ENCODE measurements at regions not wholly inside any gene's neighbourhood (a gene's known extent, or its start where the extent isn't known, plus 50 kb on each side); places are given as distances from the start of the nearest gene placed in this dataset.

DNA sequence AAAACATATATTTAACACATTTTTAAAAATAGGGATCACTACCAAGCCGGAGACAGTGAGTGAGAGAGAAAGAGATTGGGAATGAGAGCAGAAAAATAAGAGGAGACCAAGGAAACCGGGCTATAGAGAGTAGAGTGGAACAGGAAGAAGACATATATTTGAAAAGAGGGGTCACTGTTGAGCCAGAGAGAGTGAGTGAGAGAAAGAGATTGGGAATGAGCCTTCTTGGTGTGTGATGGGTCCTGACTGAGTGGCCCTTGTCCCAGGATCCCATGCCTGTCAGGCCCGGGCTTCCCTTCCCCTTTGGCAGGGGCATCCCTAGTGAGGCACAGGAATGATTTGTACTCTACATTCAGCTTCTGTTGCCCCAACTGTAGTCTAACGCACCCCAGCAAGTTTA, 646.6 kb downstream of the NTRK3 start:
- Mint-ChIP-seq H3K27ac (no peak overlapping the region), H3K36me3 (no peaks in the 10 kb centered on the region), H3K27me3 (ENCODE audit: insufficient read depth, low read depth) (peaks cover 4% of the 10 kb centered on the region), H3K9me3 (no peaks in the 10 kb centered on the region), H3K4me1 (peaks cover 17% of the 10 kb centered on the region), H3K4me3 (no peak overlapping the region)
- DNase-seq (ENCODE audit: low spot score), result no peak
- no peaks in the 10 kb centered on the region for H3K36me3 ChIP-seq
- no peak overlapping the region for H3K9ac ChIP-seq
- no peaks in the 10 kb centered on the region for H3K9me3 ChIP-seq (ENCODE audit: low read depth)
- H3K4me1 ChIP-seq, result no peaks in the 10 kb centered on the region
- H3K4me3 ChIP-seq, result no peak overlapping the region
- H3F3A ChIP-seq (ENCODE audit: low read depth), result no peaks in the 10 kb centered on the region
- TF ChIP-seq, protein P1, sequence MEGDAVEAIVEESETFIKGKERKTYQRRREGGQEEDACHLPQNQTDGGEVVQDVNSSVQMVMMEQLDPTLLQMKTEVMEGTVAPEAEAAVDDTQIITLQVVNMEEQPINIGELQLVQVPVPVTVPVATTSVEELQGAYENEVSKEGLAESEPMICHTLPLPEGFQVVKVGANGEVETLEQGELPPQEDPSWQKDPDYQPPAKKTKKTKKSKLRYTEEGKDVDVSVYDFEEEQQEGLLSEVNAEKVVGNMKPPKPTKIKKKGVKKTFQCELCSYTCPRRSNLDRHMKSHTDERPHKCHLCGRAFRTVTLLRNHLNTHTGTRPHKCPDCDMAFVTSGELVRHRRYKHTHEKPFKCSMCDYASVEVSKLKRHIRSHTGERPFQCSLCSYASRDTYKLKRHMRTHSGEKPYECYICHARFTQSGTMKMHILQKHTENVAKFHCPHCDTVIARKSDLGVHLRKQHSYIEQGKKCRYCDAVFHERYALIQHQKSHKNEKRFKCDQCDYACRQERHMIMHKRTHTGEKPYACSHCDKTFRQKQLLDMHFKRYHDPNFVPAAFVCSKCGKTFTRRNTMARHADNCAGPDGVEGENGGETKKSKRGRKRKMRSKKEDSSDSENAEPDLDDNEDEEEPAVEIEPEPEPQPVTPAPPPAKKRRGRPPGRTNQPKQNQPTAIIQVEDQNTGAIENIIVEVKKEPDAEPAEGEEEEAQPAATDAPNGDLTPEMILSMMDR (IDR thresholded peaks at IDR 0.05), result no peak
- TF ChIP-seq EZH2phosphoT487 (IDR thresholded peaks at IDR 0.05) (no peak), EZH2 (IDR thresholded peaks at IDR 0.05) (no peak)
- no peak overlapping the region for H3K27ac ChIP-seq
- no peak overlapping the region for H2AFZ ChIP-seq (replicated peaks)
- H3K27me3 ChIP-seq, result no peaks in the 10 kb centered on the region
- no peak overlapping the region for H3K4me2 ChIP-seq
- H4K20me1 ChIP-seq (ENCODE audit: low read depth), result no peaks in the 10 kb centered on the region
- no peaks in the 10 kb centered on the region for H3K79me2 ChIP-seq (ENCODE audit: low read depth)

DNA sequence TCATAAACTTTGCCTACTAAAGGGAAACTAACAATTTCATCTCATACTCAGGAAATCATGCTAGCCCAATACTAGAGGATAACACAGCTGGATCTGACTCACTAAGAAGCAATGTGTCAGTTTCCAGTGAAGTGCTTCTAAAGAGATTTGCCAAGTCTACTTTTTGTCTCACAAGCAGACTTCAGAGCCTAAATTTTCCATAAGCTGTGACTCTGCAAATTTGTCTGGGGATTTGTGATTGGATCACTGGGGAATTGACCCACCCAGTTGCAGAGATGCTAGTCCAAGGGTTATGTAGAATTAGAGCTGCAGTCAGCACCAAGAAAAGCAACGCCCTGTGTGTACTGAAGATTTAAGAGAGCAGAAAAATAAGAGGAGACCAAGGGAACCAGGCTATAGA, 647.1 kb downstream of the NTRK3 start:
- Mint-ChIP-seq H3K36me3 (no peaks in the 10 kb centered on the region), H3K4me1 (peaks cover 13% of the 10 kb centered on the region), H3K9me3 (no peaks in the 10 kb centered on the region), H3K27ac (no peak overlapping the region), H3K4me3 (no peak overlapping the region), H3K27me3 (ENCODE audit: insufficient read depth, low read depth) (peaks cover 4% of the 10 kb centered on the region)
- no peaks in the 10 kb centered on the region for H4K20me1 ChIP-seq (ENCODE audit: low read depth)
- no peak for DNase-seq (ENCODE audit: low spot score)
- H3K9ac ChIP-seq, result no peak overlapping the region
- H3F3A ChIP-seq (ENCODE audit: low read depth), result no peaks in the 10 kb centered on the region
- H3K4me3 ChIP-seq, result no peak overlapping the region
- no peaks in the 10 kb centered on the region for H3K4me1 ChIP-seq
- H3K36me3 ChIP-seq, result no peaks in the 10 kb centered on the region
- H3K79me2 ChIP-seq (ENCODE audit: low read depth), result no peaks in the 10 kb centered on the region
- H2AFZ ChIP-seq (replicated peaks), result no peak overlapping the region
- TF ChIP-seq EZH2phosphoT487 (IDR thresholded peaks at IDR 0.05) (no peak), EZH2 (IDR thresholded peaks at IDR 0.05) (no peak)
- TF ChIP-seq, protein P1 (IDR thresholded peaks at IDR 0.05), result no peak
- H3K27me3 ChIP-seq, result no peaks in the 10 kb centered on the region
- H3K4me2 ChIP-seq, result no peak overlapping the region
- no peaks in the 10 kb centered on the region for H3K9me3 ChIP-seq (ENCODE audit: low read depth)
- no peak overlapping the region for H3K27ac ChIP-seq

DNA sequence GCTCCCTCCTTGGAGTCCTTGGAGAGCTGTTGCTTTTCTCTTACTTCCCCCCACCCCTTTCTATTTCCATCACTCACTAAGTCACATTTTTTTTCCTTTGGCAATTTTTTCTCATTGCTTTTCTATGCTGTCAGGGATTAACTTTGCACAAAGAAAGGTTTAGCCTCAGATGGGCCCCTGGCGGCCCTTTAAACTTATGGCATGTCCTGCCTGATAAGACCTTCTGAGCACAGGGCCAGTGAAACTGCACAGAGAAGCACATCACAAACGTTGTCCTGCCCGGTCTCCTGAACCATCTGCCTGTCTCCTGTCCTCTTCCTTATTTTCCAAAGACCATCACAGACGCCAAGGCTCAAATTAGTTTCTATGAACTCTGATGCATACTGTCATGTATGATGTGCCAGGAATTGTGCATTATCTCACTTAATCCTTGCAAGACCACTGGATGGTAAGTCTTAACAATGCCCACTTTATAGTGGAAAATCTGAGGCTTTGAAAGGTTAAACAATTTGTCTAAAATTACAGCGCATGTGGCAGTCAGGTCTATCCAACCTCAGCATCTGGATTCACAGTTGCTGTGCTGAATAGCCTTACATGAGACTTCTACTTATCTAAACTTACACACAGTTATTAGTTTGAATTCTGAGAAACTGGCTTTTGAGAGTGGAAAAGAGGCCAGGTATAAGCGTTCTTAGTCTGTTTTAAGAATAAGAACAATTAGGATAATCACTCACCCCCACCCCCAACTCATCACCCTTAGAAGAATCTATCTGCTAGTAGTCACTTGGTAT, 648.1 kb downstream of the NTRK3 start:
- H3K9me3 Mint-ChIP-seq, result no peaks in the 10 kb centered on the region
- H3K36me3 Mint-ChIP-seq, result no peaks in the 10 kb centered on the region
- Histone ChIP-seq H4K20me1 (ENCODE audit: low read depth) (no peaks in the 10 kb centered on the region), H3K9ac (no peak overlapping the region), H3K4me3 (no peak overlapping the region), H3K27ac (no peak overlapping the region), H3K4me1 (no peaks in the 10 kb centered on the region), H3K36me3 (no peaks in the 10 kb centered on the region), H3K4me2 (no peak overlapping the region), H3K27me3 (no peaks in the 10 kb centered on the region), H3K9me3 (ENCODE audit: low read depth) (no peaks in the 10 kb centered on the region), H3F3A (ENCODE audit: low read depth) (no peaks in the 10 kb centered on the region), H2AFZ (replicated peaks) (no peak overlapping the region), H3K79me2 (ENCODE audit: low read depth) (no peaks in the 10 kb centered on the region)
- no peak for TF ChIP-seq EZH2 (IDR thresholded peaks at IDR 0.05)
- TF ChIP-seq, protein P1 (IDR thresholded peaks at IDR 0.05), result no peak
- TF ChIP-seq EZH2phosphoT487 (IDR thresholded peaks at IDR 0.05), result no peak
- no peak overlapping the region for H3K4me3 Mint-ChIP-seq
- H3K4me1 Mint-ChIP-seq, result peaks cover 12% of the 10 kb centered on the region
- DNase-seq (ENCODE audit: low spot score), result no peak
- H3K27me3 Mint-ChIP-seq (ENCODE audit: insufficient read depth, low read depth), result peaks cover 4% of the 10 kb centered on the region
- H3K27ac Mint-ChIP-seq, result peak overlapping the region; percentile 1

Measured in neural progenitor cell (in vitro differentiated cells).